ENCODE measurements at regions not wholly inside any gene's neighbourhood (a gene's known extent, or its start where the extent isn't known, plus 50 kb on each side); places are given as distances from the start of the nearest gene placed in this dataset.
A peak's percentile ranks its signal among the peaks of the same experiment; 100 is the strongest.

GRCh38 chr5:89615839-89616518, 733.0 kb upstream of the MEF2C start:
- no peak for DNase-seq

GRCh38 chr5:89613222-89613956, 730.4 kb upstream of the MEF2C start:
- DNase-seq = no peak

GRCh38 chr5:89606939-89607534, 724.1 kb upstream of the MEF2C start:
- DNase-seq = no peak

GRCh38 chr5:89604342-89604741, 721.4 kb upstream of the MEF2C start:
- DNase-seq = peak; percentile 4

- DNase-seq = no peak
These were observed 718.9 kb upstream of the MEF2C start for GRCh38 chr5:89601880-89602279.

GRCh38 chr5:89597878-89598277, 714.9 kb upstream of the MEF2C start:
- no peak for DNase-seq

- peak; percentile 36 for DNase-seq
These were observed 713.8 kb upstream of the MEF2C start for GRCh38 chr5:89596821-89597220.

- peak; percentile 94 for DNase-seq
These were observed 712.1 kb upstream of the MEF2C start for GRCh38 chr5:89595056-89595455.

- DNase-seq = peak; percentile 71
These were observed 701.5 kb upstream of the MEF2C start for GRCh38 chr5:89584339-89584956.

- no peak for DNase-seq
These were observed 700.5 kb upstream of the MEF2C start for GRCh38 chr5:89583534-89583933.

- peak; percentile 13 for DNase-seq
These were observed 699.9 kb upstream of the MEF2C start for GRCh38 chr5:89582768-89583339.

- no peak for DNase-seq
These were observed 698.0 kb upstream of the MEF2C start for GRCh38 chr5:89580976-89581375.

GRCh38 chr5:89575319-89575718, 692.3 kb upstream of the MEF2C start:
- DNase-seq = no peak

- no peak for DNase-seq
These were observed 690.4 kb upstream of the MEF2C start for GRCh38 chr5:89573345-89573744.

- DNase-seq = peak; percentile 75
These were observed 689.7 kb upstream of the MEF2C start for GRCh38 chr5:89572696-89573095.

- no peak for DNase-seq
These were observed 687.6 kb upstream of the MEF2C start for GRCh38 chr5:89570557-89570956.

GRCh38 chr5:89566340-89566739, 683.4 kb upstream of the MEF2C start:
- no peak for DNase-seq

- DNase-seq = no peak
These were observed 677.7 kb upstream of the MEF2C start for GRCh38 chr5:89560696-89561095.

- peak; percentile 81 for DNase-seq
These were observed 673.4 kb upstream of the MEF2C start for GRCh38 chr5:89556215-89556913.

- no peak for DNase-seq
These were observed 663.7 kb upstream of the MEF2C start for GRCh38 chr5:89546657-89547056.

- DNase-seq = no peak
These were observed 662.6 kb upstream of the MEF2C start for GRCh38 chr5:89545626-89546025.

GRCh38 chr5:89545076-89545475, 662.1 kb upstream of the MEF2C start:
- DNase-seq = no peak
